PC-3 (cell line): ENCODE measurements at regions not wholly inside any gene's neighbourhood (a gene's known extent, or its start where the extent isn't known, plus 50 kb on each side); places are given as distances from the start of the nearest gene placed in this dataset.
A peak's percentile ranks its signal among the peaks of the same experiment; 100 is the strongest.

Experiments used
- ATAC-seq: fragments of 200-7000 bp; cut with Tn5 transposase; 2 replicates; pipeline ENCODE4 v1.9.1; 2020; ENCODE audit warnings: mild to moderate bottlenecking, moderate library complexity
- BruUV-seq: library from RNA; stranded (reverse); fragments of 400-500 nt; replicated peaks from 2 replicates; lab custom pipeline; 2021; lab: Mats Ljungman, UMichigan
- CTCF ChIA-PET: fragments of 300-600 bp; sonication (Branson Sonifier 250); formaldehyde crosslinking; loops from one replicate; lab custom pipeline; 2022; ENCODE audit warnings: antibody characterized with exemption; lab: Charles Lee
- POLR2A ChIA-PET: fragments of 300-600 bp; sonication (Branson Sonifier 250); formaldehyde crosslinking; loops from one replicate; lab custom pipeline; 2022; ENCODE audit warnings: antibody characterized with exemption; ENCODE audit not compliant: unreplicated experiment; lab: Charles Lee
- DNase-seq: peaks from one replicate; pipeline ENCODE4 v3.0.0-alpha.2; 2015
- H2AFZ ChIP-seq: fragments of 300-600 bp; sonication (generic); 2 replicates; pipeline ENCODE4 v1.6.0; 2016; ENCODE audit warnings: antibody characterized with exemption, low read length
- H3F3A ChIP-seq: fragments of 300-600 bp; sonication (generic); one replicate; pipeline ENCODE4 v1.6.0; 2017; ENCODE audit warnings: antibody characterized with exemption, low read length, control low read depth, mild to moderate bottlenecking; ENCODE audit not compliant: unreplicated experiment
- H3K27ac ChIP-seq: fragments of 300-600 bp; sonication (generic); 2 replicates; pipeline ENCODE4 v1.5.1; 2016; ENCODE audit warnings: mild to moderate bottlenecking, low read length
- H3K27me3 ChIP-seq: fragments of 300-600 bp; sonication (generic); 2 replicates; pipeline ENCODE4 v1.6.1; 2016; ENCODE audit warnings: low read length, mixed read lengths
- H3K36me3 ChIP-seq: fragments of 300-600 bp; sonication (generic); 2 replicates; pipeline ENCODE4 v1.6.1; 2016; ENCODE audit warnings: low read depth, mixed run types, low read length, mixed read lengths
- H3K4me1 ChIP-seq: fragments of 300-600 bp; sonication (generic); 2 replicates; pipeline ENCODE4 v1.5.1; 2016; ENCODE audit warnings: low read length; ENCODE audit not compliant: insufficient read depth
- H3K4me2 ChIP-seq: fragments of 300-600 bp; sonication (generic); 2 replicates; pipeline ENCODE4 v1.6.0; 2016; ENCODE audit warnings: low read length
- H3K4me3 ChIP-seq: fragments of 300-600 bp; sonication (generic); 2 replicates; pipeline ENCODE4 v1.5.1; 2016; ENCODE audit warnings: mild to moderate bottlenecking, low read length, mixed read lengths
- H3K79me2 ChIP-seq: fragments of 300-600 bp; sonication (generic); 2 replicates; pipeline ENCODE4 v1.6.1; 2017; ENCODE audit warnings: low read length, mixed read lengths
- H3K9ac ChIP-seq: fragments of 300-600 bp; sonication (generic); 2 replicates; pipeline ENCODE4 v1.6.0; 2016; ENCODE audit warnings: mild to moderate bottlenecking, low read length
- H3K9me2 ChIP-seq: fragments of 300-600 bp; sonication (generic); replicated peaks from 2 replicates; pipeline ENCODE4 v1.6.1; 2016; ENCODE audit warnings: mixed run types, low read length, mixed read lengths
- H3K9me3 ChIP-seq: fragments of 300-600 bp; sonication (generic); 2 replicates; pipeline ENCODE4 v1.6.1; 2016; ENCODE audit warnings: low read length, mixed read lengths
- H4K20me1 ChIP-seq: fragments of 300-600 bp; sonication (generic); 2 replicates; pipeline ENCODE4 v1.6.1; 2016; ENCODE audit warnings: low read length, mixed read lengths
- CTCF ChIP-seq: fragments of 300-600 bp; sonication (generic); conservative IDR thresholded peaks from 2 replicates; pipeline ENCODE4 v1.5.1; 2017; ENCODE audit warnings: antibody characterized with exemption, low read depth, mild to moderate bottlenecking, low read length
- EZH2 ChIP-seq: fragments of 300-600 bp; sonication (generic); IDR thresholded peaks from one replicate; pipeline ENCODE4 v1.6.1; 2017; ENCODE audit warnings: antibody characterized with exemption, mild to moderate bottlenecking, low read length; ENCODE audit not compliant: unreplicated experiment
- EZH2phosphoT487 ChIP-seq: fragments of 300-600 bp; sonication (generic); IDR thresholded peaks from 2 replicates; pipeline ENCODE4 v1.6.1; 2018; ENCODE audit warnings: mild to moderate bottlenecking, antibody characterized with exemption, low read length, borderline replicate concordance
- intact Hi-C: fragments of 100-400 bp; cut with micrococcal nuclease; formaldehyde crosslinking; loops from 2 replicates; pipeline ENCODE4 v1.9.0; 2023

- no peaks in the 10 kb centered on the region for H3K27me3 ChIP-seq
- ATAC-seq (peak; percentile 90), DNase-seq (peak; percentile 77)
- H4K20me1 ChIP-seq, result no peaks in the 10 kb centered on the region
- BruUV-seq, result no TSS peak
- no peaks in the 10 kb centered on the region for H3K9me2 ChIP-seq
- no peaks in the 10 kb centered on the region for H3K9me3 ChIP-seq
- no peaks in the 10 kb centered on the region for H3K79me2 ChIP-seq
- H3K27ac ChIP-seq, result peak overlapping the region; percentile 25
- no peak overlapping the region for H3K9ac ChIP-seq
- intact Hi-C loops, result no loop called here
- no peaks in the 10 kb centered on the region for H3K36me3 ChIP-seq
- H2AFZ ChIP-seq, result no peak overlapping the region
- ChIA-PET CTCF (no interaction called here), POLR2A (no interaction called here)
- peak overlapping the region; percentile 36 for H3K4me2 ChIP-seq
- TF ChIP-seq EZH2phosphoT487 (no peak), CTCF (no peak), EZH2 (no peak)
- H3K4me1 ChIP-seq, result peaks cover 38% of the 10 kb centered on the region
- H3F3A ChIP-seq, result no peaks in the 10 kb centered on the region
- no peak overlapping the region; the same call in 1 of the 2 replicates for H3K4me3 ChIP-seq
Measured at GRCh38 chr12:60174476-60174875, 578.6 kb downstream of the SLC16A7 start.

DNA sequence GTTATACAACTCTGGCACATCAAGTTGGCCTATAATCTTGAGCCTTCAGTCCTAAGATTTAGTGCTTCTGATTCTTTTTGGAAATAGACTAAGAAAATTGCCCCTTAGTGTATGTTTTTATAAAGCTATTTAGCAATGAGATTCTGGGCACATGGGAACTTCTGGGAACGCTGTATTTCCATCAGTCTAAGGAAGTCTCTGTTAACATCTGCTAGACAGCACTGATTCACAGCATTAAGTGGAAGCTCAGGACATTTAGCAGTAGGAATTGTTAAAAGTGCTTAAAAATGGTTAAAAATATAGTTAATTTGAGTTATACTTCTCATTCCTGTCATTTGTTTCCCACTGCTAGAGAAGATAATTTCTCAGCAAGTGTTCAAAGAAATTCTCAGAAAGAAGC lies 579.1 kb downstream of the SLC16A7 start:
- Histone ChIP-seq H2AFZ (no peak overlapping the region), H3K9me2 (no peaks in the 10 kb centered on the region), H3K4me2 (peak overlapping the region; percentile 36), H3K9ac (no peak overlapping the region), H3K9me3 (no peaks in the 10 kb centered on the region), H3K27ac (no peak overlapping the region; the same call in 1 of the 2 replicates), H3K79me2 (no peaks in the 10 kb centered on the region), H3K4me3 (no peak overlapping the region), H4K20me1 (no peaks in the 10 kb centered on the region), H3F3A (no peaks in the 10 kb centered on the region), H3K27me3 (no peaks in the 10 kb centered on the region), H3K36me3 (no peaks in the 10 kb centered on the region), H3K4me1 (peaks cover 38% of the 10 kb centered on the region)
- no TSS peak for BruUV-seq
- TF ChIP-seq CTCF (no peak), EZH2 (no peak), EZH2phosphoT487 (no peak)
- ChIA-PET CTCF (no interaction called here), POLR2A (interaction anchor here (0.6 kb wide), 1 partner anchor 14 kb away, joined by 4 read pairs; no protein-coding TSS in a partner anchor)
- ATAC-seq (peak; percentile 35), DNase-seq (no peak)
- intact Hi-C loops, result no loop called here

- Histone ChIP-seq H2AFZ (no peak overlapping the region), H3K4me1 (peaks cover 38% of the 10 kb centered on the region), H3F3A (no peaks in the 10 kb centered on the region), H3K4me2 (no peak overlapping the region), H3K27ac (no peak overlapping the region), H3K9me2 (no peaks in the 10 kb centered on the region), H4K20me1 (no peaks in the 10 kb centered on the region), H3K27me3 (no peaks in the 10 kb centered on the region), H3K79me2 (no peaks in the 10 kb centered on the region), H3K36me3 (no peaks in the 10 kb centered on the region), H3K9me3 (no peaks in the 10 kb centered on the region), H3K4me3 (no peak overlapping the region), H3K9ac (no peak overlapping the region)
- TF ChIP-seq EZH2phosphoT487, result no peak
- TF ChIP-seq EZH2, result no peak
- no peak for TF ChIP-seq CTCF
- ATAC-seq (no peak), DNase-seq (peak; percentile 24)
- CTCF ChIA-PET, result no interaction called here
- intact Hi-C loops, result no loop called here
- POLR2A ChIA-PET, result no interaction called here
- no TSS peak for BruUV-seq
Measured at GRCh38 chr12:60176891-60177290, 581.1 kb downstream of the SLC16A7 start.
